Astrocyte (in vitro differentiated cells and primary cell): ENCODE measurements at regions not wholly inside any gene's neighbourhood (a gene's known extent, or its start where the extent isn't known, plus 50 kb on each side); places are given as distances from the start of the nearest gene placed in this dataset.

Experiments
- DNase-seq: peaks from one replicate; pipeline ENCODE4 v3.0.0-alpha.2; 2010; ENCODE audit warnings: low read depth
- FAIRE-seq: peaks from 2 replicates; lab custom pipeline; 2011; peaks lifted over from hg19 to GRCh38; lab: Jason Lieb, UNC
- H2AFZ ChIP-seq: 2 replicates; pipeline ENCODE4 v1.6.0; 2012; ENCODE audit warnings: low read depth, low read length, inconsistent platforms
- H3K27ac ChIP-seq: 2 replicates; pipeline ENCODE4 v1.5.1; 2011; ENCODE audit warnings: low read depth, low read length, inconsistent platforms
- H3K27me3 ChIP-seq: 2 replicates; pipeline ENCODE4 v1.6.0; 2011; ENCODE audit warnings: low read length, inconsistent platforms; ENCODE audit not compliant: insufficient read depth
- H3K36me3 ChIP-seq: 2 replicates; pipeline ENCODE4 v1.5.1; 2011; ENCODE audit warnings: low read length, inconsistent platforms; ENCODE audit not compliant: insufficient read depth
- H3K4me1 ChIP-seq: 2 replicates; pipeline ENCODE4 v1.5.1; 2011; ENCODE audit warnings: low read length, inconsistent platforms; ENCODE audit not compliant: insufficient read depth
- H3K4me2 ChIP-seq: 2 replicates; pipeline ENCODE4 v1.6.0; 2012; ENCODE audit warnings: low read length, inconsistent platforms
- H3K4me3 ChIP-seq: 2 replicates; pipeline ENCODE4 v1.5.1; 2011; ENCODE audit warnings: low read depth, mild to moderate bottlenecking, low read length, inconsistent platforms; ENCODE audit not compliant: insufficient read depth
- H3K79me2 ChIP-seq: 2 replicates; pipeline ENCODE4 v1.6.0; 2012; ENCODE audit warnings: mild to moderate bottlenecking, low read length, inconsistent platforms; ENCODE audit not compliant: insufficient read depth
- H3K9ac ChIP-seq: 2 replicates; pipeline ENCODE4 v1.6.0; 2012; ENCODE audit warnings: mild to moderate bottlenecking, low read length, inconsistent platforms
- H3K9me3 ChIP-seq: 2 replicates; pipeline ENCODE4 v1.5.1; 2012; ENCODE audit warnings: low read depth, mild to moderate bottlenecking, low read length, inconsistent platforms; ENCODE audit not compliant: insufficient read depth
- H4K20me1 ChIP-seq: 2 replicates; pipeline ENCODE4 v1.6.0; 2012; ENCODE audit warnings: low read length, inconsistent platforms; ENCODE audit not compliant: insufficient read depth
- H3K27ac Mint-ChIP-seq: one replicate; pipeline ENCODE4 v1.8.0; 2021; ENCODE audit warnings: mild to moderate bottlenecking, mixed read lengths; ENCODE audit not compliant: unreplicated experiment
- H3K27me3 Mint-ChIP-seq: one replicate; pipeline ENCODE4 v1.8.0; 2021; ENCODE audit warnings: low read depth, mixed read lengths; ENCODE audit not compliant: unreplicated experiment
- H3K36me3 Mint-ChIP-seq: one replicate; pipeline ENCODE4 v1.8.0; 2021; ENCODE audit warnings: low read depth, mixed read lengths; ENCODE audit not compliant: unreplicated experiment
- H3K4me1 Mint-ChIP-seq: one replicate; pipeline ENCODE4 v1.8.0; 2021; ENCODE audit warnings: low read depth, mixed read lengths; ENCODE audit not compliant: unreplicated experiment
- H3K4me3 Mint-ChIP-seq: one replicate; pipeline ENCODE4 v1.8.0; 2021; ENCODE audit warnings: mild to moderate bottlenecking, moderate library complexity, mixed read lengths; ENCODE audit not compliant: unreplicated experiment
- H3K9me3 Mint-ChIP-seq: one replicate; pipeline ENCODE4 v1.8.0; 2021; ENCODE audit warnings: mild to moderate bottlenecking, mixed read lengths; ENCODE audit not compliant: unreplicated experiment
- EZH2 ChIP-seq: IDR thresholded peaks from 2 replicates; pipeline ENCODE4 v1.6.1; 2012; ENCODE audit warnings: mild to moderate bottlenecking, low read length, inconsistent platforms; ENCODE audit not compliant: insufficient read depth
- TF ChIP-seq, protein P1 (sequence below): IDR thresholded peaks from 2 replicates; pipeline ENCODE4 v1.5.1; 2011; ENCODE audit warnings: low read depth, mild to moderate bottlenecking, inconsistent platforms, low read length, moderate library complexity; ENCODE audit not compliant: insufficient read depth

DNA sequence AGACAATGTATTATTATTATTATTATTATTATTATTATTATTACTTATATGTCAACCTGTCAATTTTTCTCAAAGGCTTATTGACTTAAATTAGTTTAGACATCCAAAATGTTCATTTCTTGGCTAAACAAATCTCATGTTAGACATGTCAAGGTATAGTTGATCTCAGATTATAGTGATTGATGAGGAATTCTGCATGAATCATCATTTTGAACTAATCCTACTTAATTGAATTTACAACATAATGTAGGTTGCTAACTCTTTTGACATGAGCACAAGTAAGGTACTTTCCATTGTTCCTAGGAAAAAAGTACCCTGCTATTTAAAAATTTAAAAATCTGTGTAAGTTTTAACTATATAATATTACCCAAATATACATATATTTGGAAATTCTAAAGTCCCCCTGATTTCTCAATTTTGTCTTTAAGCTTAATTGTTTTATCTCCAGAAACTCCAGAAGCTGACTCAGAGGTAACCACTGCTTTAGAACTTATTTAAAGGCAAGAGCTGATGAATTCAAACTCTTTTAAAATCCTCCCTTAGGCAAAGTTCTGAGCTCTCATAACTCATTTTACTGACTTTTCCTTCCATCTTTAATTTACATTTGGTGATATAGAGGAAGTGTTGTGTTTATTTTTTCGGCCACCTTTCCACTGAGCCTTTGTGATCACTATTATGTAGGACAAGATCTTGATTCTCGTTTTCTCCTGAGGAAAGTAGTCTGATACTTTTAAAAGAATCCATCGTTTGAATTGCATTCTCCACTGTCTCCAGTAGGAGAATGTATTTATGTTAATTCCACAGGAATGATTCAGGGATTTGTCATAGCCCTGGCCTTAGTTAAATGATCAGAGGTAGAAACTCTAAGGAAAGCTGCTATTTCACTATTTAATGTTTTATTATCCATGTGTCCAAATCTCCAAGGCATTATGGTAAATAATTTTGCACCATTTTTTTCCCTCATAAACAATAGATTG, 1304.5 kb downstream of the AACS start:
- Mint-ChIP-seq H3K27ac (no peak overlapping the region), H3K9me3 (peaks cover 2% of the 10 kb centered on the region)
- peak overlapping the region; percentile 54 for H2AFZ ChIP-seq

DNA sequence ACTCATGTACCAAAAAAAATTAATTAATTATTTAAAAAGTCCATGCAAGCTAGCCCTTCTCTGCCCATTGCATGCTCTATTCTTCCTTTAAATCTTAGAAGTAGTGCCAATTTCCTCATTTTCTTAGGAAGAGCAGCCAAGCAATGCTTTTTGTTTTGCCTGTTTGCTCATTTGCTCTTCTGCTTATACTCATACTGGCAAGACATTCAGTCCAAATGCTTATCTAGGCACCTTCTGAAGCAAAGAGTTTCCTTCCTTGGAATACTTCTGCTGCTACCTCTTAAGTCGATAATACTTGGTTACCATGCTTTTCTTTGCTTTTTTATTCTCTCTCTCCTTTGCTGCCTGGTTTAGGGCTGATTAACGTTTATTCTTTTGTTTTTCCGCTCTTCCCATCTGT, 1318.3 kb downstream of the AACS start:
- Mint-ChIP-seq H3K4me3 (no peak overlapping the region), H3K4me1 (no peaks in the 10 kb centered on the region), H3K27ac (no peak overlapping the region), H3K9me3 (peaks cover 4% of the 10 kb centered on the region), H3K27me3 (no peaks in the 10 kb centered on the region), H3K36me3 (no peaks in the 10 kb centered on the region)
- FAIRE-seq (no peak), DNase-seq (no peak)
- Histone ChIP-seq H3K9me3 (no peaks in the 10 kb centered on the region), H3K4me2 (no peak overlapping the region), H3K9ac (no peak overlapping the region), H3K79me2 (no peaks in the 10 kb centered on the region), H3K36me3 (no peaks in the 10 kb centered on the region), H3K27ac (no peak overlapping the region), H3K27me3 (no peaks in the 10 kb centered on the region), H4K20me1 (no peaks in the 10 kb centered on the region), H3K4me3 (no peak overlapping the region), H3K4me1 (peaks cover 11% of the 10 kb centered on the region), H2AFZ (no peak overlapping the region)
- TF ChIP-seq, protein P1, sequence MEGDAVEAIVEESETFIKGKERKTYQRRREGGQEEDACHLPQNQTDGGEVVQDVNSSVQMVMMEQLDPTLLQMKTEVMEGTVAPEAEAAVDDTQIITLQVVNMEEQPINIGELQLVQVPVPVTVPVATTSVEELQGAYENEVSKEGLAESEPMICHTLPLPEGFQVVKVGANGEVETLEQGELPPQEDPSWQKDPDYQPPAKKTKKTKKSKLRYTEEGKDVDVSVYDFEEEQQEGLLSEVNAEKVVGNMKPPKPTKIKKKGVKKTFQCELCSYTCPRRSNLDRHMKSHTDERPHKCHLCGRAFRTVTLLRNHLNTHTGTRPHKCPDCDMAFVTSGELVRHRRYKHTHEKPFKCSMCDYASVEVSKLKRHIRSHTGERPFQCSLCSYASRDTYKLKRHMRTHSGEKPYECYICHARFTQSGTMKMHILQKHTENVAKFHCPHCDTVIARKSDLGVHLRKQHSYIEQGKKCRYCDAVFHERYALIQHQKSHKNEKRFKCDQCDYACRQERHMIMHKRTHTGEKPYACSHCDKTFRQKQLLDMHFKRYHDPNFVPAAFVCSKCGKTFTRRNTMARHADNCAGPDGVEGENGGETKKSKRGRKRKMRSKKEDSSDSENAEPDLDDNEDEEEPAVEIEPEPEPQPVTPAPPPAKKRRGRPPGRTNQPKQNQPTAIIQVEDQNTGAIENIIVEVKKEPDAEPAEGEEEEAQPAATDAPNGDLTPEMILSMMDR: no peak
- no peak for TF ChIP-seq EZH2

More for the DNA sequence above, 1304.5 kb downstream of the AACS start:
- Mint-ChIP-seq H3K4me3 (no peak overlapping the region), H3K27me3 (no peaks in the 10 kb centered on the region), H3K4me1 (no peaks in the 10 kb centered on the region), H3K36me3 (no peaks in the 10 kb centered on the region)
- peak overlapping the region; percentile 70 for H3K27ac ChIP-seq
- peak overlapping the region; percentile 65 for H3K9ac ChIP-seq
- H3K27me3 ChIP-seq: no peaks in the 10 kb centered on the region
- no peaks in the 10 kb centered on the region for H3K79me2 ChIP-seq
- peak; percentile 76 for DNase-seq
- TF ChIP-seq, protein P1: peak; percentile 38
- TF ChIP-seq EZH2: no peak
- no peaks in the 10 kb centered on the region for H3K36me3 ChIP-seq
- H3K4me2 ChIP-seq: peak overlapping the region; percentile 76
- no peak overlapping the region for H3K4me3 ChIP-seq
- no peaks in the 10 kb centered on the region for H3K4me1 ChIP-seq
- no peaks in the 10 kb centered on the region for H3K9me3 ChIP-seq
- FAIRE-seq: no peak
- H4K20me1 ChIP-seq: no peaks in the 10 kb centered on the region
